ENCODE measurements at regions not wholly inside any gene's neighbourhood (a gene's known extent, or its start where the extent isn't known, plus 50 kb on each side); places are given as distances from the start of the nearest gene placed in this dataset.

DNA sequence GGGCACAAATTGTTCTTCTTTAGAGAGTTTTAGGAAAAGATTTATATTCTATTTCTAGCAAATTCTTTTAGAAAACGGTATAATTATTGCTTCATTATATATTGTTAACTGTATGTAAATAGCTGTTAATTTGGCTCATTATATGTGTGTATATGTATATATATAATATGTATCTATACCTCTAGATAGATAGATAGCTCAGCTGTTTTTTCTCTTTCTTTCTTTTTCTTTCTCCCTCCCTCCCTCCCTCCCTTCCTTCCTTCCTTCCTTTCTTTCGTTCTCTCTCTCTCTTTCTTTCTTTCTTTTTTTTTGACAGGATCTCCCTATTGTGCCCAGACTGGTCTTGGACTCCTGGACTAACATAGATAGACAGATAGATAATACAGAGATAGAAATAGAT is 1538.8 kb downstream of the PCDH7 start:
- TF ChIP-seq, protein P1, sequence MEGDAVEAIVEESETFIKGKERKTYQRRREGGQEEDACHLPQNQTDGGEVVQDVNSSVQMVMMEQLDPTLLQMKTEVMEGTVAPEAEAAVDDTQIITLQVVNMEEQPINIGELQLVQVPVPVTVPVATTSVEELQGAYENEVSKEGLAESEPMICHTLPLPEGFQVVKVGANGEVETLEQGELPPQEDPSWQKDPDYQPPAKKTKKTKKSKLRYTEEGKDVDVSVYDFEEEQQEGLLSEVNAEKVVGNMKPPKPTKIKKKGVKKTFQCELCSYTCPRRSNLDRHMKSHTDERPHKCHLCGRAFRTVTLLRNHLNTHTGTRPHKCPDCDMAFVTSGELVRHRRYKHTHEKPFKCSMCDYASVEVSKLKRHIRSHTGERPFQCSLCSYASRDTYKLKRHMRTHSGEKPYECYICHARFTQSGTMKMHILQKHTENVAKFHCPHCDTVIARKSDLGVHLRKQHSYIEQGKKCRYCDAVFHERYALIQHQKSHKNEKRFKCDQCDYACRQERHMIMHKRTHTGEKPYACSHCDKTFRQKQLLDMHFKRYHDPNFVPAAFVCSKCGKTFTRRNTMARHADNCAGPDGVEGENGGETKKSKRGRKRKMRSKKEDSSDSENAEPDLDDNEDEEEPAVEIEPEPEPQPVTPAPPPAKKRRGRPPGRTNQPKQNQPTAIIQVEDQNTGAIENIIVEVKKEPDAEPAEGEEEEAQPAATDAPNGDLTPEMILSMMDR (IDR thresholded peaks at IDR 0.05 in 2 of 3, conservative IDR thresholded peaks at IDR 0.05 in 1 of 3; ENCODE audit: borderline replicate concordance in 1 of 3, insufficient read depth in 1 of 3, low read depth in 2 of 3, low read length in 2 of 3), result no peak
- TF ChIP-seq, protein P2, sequence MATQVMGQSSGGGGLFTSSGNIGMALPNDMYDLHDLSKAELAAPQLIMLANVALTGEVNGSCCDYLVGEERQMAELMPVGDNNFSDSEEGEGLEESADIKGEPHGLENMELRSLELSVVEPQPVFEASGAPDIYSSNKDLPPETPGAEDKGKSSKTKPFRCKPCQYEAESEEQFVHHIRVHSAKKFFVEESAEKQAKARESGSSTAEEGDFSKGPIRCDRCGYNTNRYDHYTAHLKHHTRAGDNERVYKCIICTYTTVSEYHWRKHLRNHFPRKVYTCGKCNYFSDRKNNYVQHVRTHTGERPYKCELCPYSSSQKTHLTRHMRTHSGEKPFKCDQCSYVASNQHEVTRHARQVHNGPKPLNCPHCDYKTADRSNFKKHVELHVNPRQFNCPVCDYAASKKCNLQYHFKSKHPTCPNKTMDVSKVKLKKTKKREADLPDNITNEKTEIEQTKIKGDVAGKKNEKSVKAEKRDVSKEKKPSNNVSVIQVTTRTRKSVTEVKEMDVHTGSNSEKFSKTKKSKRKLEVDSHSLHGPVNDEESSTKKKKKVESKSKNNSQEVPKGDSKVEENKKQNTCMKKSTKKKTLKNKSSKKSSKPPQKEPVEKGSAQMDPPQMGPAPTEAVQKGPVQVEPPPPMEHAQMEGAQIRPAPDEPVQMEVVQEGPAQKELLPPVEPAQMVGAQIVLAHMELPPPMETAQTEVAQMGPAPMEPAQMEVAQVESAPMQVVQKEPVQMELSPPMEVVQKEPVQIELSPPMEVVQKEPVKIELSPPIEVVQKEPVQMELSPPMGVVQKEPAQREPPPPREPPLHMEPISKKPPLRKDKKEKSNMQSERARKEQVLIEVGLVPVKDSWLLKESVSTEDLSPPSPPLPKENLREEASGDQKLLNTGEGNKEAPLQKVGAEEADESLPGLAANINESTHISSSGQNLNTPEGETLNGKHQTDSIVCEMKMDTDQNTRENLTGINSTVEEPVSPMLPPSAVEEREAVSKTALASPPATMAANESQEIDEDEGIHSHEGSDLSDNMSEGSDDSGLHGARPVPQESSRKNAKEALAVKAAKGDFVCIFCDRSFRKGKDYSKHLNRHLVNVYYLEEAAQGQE (IDR thresholded peaks at IDR 0.05; ENCODE audit: low read depth), result no peak
- no peak for TF ChIP-seq EZH2 (IDR thresholded peaks at IDR 0.05)
- TF ChIP-seq, protein P3, sequence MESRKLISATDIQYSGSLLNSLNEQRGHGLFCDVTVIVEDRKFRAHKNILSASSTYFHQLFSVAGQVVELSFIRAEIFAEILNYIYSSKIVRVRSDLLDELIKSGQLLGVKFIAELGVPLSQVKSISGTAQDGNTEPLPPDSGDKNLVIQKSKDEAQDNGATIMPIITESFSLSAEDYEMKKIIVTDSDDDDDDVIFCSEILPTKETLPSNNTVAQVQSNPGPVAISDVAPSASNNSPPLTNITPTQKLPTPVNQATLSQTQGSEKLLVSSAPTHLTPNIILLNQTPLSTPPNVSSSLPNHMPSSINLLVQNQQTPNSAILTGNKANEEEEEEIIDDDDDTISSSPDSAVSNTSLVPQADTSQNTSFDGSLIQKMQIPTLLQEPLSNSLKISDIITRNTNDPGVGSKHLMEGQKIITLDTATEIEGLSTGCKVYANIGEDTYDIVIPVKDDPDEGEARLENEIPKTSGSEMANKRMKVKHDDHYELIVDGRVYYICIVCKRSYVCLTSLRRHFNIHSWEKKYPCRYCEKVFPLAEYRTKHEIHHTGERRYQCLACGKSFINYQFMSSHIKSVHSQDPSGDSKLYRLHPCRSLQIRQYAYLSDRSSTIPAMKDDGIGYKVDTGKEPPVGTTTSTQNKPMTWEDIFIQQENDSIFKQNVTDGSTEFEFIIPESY (IDR thresholded peaks at IDR 0.05; ENCODE audit: extremely low read depth, insufficient replicate concordance, low read length), result no peak
- no peak for TF ChIP-seq JUND (IDR thresholded peaks at IDR 0.05)
- no peak for TF ChIP-seq SP1 (IDR thresholded peaks at IDR 0.05; ENCODE audit: low read depth)
- TF ChIP-seq, protein P4, sequence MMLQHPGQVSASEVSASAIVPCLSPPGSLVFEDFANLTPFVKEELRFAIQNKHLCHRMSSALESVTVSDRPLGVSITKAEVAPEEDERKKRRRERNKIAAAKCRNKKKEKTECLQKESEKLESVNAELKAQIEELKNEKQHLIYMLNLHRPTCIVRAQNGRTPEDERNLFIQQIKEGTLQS (IDR thresholded peaks at IDR 0.05), result no peak
- no peak for TF ChIP-seq TCF7L2 (IDR thresholded peaks at IDR 0.05; ENCODE audit: borderline replicate concordance, extremely low read depth, insufficient read depth, insufficient read length)
- no peak for TF ChIP-seq POLR2AphosphoS5 (IDR thresholded peaks at IDR 0.05; ENCODE audit: low read depth, low read length)
- TF ChIP-seq POLR2A (IDR thresholded peaks at IDR 0.05; ENCODE audit: borderline replicate concordance, extremely low read depth, insufficient read depth, insufficient read length), result no peak
- no peak for TF ChIP-seq CEBPB (IDR thresholded peaks at IDR 0.05; ENCODE audit: low read depth)
- TF ChIP-seq, protein P5, sequence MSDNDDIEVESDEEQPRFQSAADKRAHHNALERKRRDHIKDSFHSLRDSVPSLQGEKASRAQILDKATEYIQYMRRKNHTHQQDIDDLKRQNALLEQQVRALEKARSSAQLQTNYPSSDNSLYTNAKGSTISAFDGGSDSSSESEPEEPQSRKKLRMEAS (IDR thresholded peaks at IDR 0.05), result no peak
- TF ChIP-seq EZH2phosphoT487 (IDR thresholded peaks at IDR 0.05; ENCODE audit: borderline replicate concordance), result no peak
- TF ChIP-seq FOSL1 (IDR thresholded peaks at IDR 0.05; ENCODE audit: low read depth), result no peak

Data from HCT116 (cell line).